GM23338 (cell line): ENCODE measurements at regions not wholly inside any gene's neighbourhood (a gene's known extent, or its start where the extent isn't known, plus 50 kb on each side); places are given as distances from the start of the nearest gene placed in this dataset.

ENCODE experiments used
- CREB1 ChIP-seq: fragments of 250-450 bp; sonication (Bioruptor Pico); IDR thresholded peaks from 2 replicates; pipeline ENCODE4 v1.5.0; 2020; ENCODE audit warnings: low read depth, mild to moderate bottlenecking, moderate library complexity
- EZH2 ChIP-seq: fragments of 200-600 bp; sonication (generic); IDR thresholded peaks from one replicate; pipeline ENCODE4 v1.8.0; 2017; ENCODE audit warnings: antibody characterized with exemption, mild to moderate bottlenecking, low read depth; ENCODE audit not compliant: unreplicated experiment
- EZH2phosphoT487 ChIP-seq: fragments of 200-600 bp; sonication (generic); IDR thresholded peaks from one replicate; pipeline ENCODE4 v1.8.1; 2018; ENCODE audit warnings: antibody characterized with exemption; ENCODE audit not compliant: unreplicated experiment
- JUNB ChIP-seq: IDR thresholded peaks from one replicate; pipeline ENCODE4 v1.6.1; 2016; ENCODE audit warnings: antibody characterized with exemption; ENCODE audit not compliant: unreplicated experiment
- NANOG ChIP-seq: IDR thresholded peaks from 2 replicates; pipeline ENCODE4 v1.6.1; 2016; ENCODE audit warnings: antibody characterized with exemption, borderline replicate concordance
- POLR2AphosphoS5 ChIP-seq: IDR thresholded peaks from 2 replicates; pipeline ENCODE4 v1.6.1; 2016; ENCODE audit warnings: antibody characterized with exemption, low read depth
- STAT1 ChIP-seq: IDR thresholded peaks from one replicate; pipeline ENCODE4 v1.6.1; 2016; ENCODE audit warnings: antibody characterized with exemption; ENCODE audit not compliant: unreplicated experiment
- ZNF114 ChIP-seq: fragments of 250-450 bp; sonication (Bioruptor Pico); IDR thresholded peaks from 2 replicates; pipeline ENCODE4 v1.5.0; 2020; ENCODE audit warnings: mild to moderate bottlenecking, moderate library complexity
- ZNF331 ChIP-seq: fragments of 250-450 bp; sonication (Bioruptor Pico); IDR thresholded peaks from 2 replicates; pipeline ENCODE4 v1.5.0; 2020; ENCODE audit warnings: low read depth, mild to moderate bottlenecking, moderate library complexity
- TF ChIP-seq, protein P1 (sequence below), 2 experiments: fragments of 200-600 bp in 1 of 2; sonication (generic) in 1 of 2; conservative IDR thresholded peaks; 2 replicates each; pipeline versions ENCODE4 v1.5.1 to v1.6.1; 2016 to 2017; ENCODE audit warnings: antibody characterized with exemption in 2 of 2, low read depth in 2 of 2, mild to moderate bottlenecking in 2 of 2, moderate library complexity in 1 of 2
- TF ChIP-seq, protein P2 (sequence below): IDR thresholded peaks from one replicate; pipeline ENCODE4 v1.6.1; 2018; ENCODE audit warnings: antibody characterized with exemption; ENCODE audit not compliant: unreplicated experiment
- TF ChIP-seq, protein P3 (sequence below): IDR thresholded peaks from 2 replicates; pipeline ENCODE4 v1.6.1; 2016; ENCODE audit warnings: antibody characterized with exemption
- TF ChIP-seq, protein P4 (sequence below): fragments of 250-450 bp; sonication (Bioruptor Pico); IDR thresholded peaks from 2 replicates; pipeline ENCODE4 v1.5.0; 2020; ENCODE audit warnings: mild to moderate bottlenecking, moderate library complexity

DNA sequence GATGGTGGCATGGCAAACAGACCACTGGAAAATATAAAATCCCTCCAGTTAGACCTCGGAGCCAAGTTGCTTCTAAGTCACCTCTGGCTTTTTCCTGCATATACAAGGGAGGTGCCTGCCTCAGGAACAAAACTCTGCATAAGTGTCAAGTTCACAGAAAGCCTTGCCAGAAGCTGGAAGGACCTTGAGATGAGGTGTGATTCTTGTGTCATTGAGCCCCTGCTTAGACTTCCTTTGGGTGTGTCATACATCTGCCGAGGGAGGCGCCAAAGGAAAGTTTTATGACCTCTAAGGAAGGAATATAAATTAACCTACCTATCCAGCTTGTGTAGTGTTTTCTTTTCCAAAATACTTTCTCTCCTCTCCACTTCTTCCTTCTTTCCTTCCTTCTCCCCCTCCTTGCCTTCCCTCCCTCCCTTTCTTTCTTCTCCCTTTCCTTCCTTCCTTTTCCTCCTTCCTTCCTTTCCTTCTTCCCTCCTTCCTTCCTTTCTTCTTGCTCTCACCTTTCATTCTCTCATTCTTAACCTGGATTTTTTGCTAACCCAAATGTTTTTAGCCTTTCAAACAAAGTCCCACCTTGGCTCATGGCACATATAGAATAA lies 75.2 kb downstream of the TRIL start:
- TF ChIP-seq, protein P1, sequence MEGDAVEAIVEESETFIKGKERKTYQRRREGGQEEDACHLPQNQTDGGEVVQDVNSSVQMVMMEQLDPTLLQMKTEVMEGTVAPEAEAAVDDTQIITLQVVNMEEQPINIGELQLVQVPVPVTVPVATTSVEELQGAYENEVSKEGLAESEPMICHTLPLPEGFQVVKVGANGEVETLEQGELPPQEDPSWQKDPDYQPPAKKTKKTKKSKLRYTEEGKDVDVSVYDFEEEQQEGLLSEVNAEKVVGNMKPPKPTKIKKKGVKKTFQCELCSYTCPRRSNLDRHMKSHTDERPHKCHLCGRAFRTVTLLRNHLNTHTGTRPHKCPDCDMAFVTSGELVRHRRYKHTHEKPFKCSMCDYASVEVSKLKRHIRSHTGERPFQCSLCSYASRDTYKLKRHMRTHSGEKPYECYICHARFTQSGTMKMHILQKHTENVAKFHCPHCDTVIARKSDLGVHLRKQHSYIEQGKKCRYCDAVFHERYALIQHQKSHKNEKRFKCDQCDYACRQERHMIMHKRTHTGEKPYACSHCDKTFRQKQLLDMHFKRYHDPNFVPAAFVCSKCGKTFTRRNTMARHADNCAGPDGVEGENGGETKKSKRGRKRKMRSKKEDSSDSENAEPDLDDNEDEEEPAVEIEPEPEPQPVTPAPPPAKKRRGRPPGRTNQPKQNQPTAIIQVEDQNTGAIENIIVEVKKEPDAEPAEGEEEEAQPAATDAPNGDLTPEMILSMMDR (conservative IDR thresholded peaks at IDR 0.05; ENCODE audit: low read depth in 2 of 2), result peak in 1 of 2 experiments; percentile 23; a peak in 2 of 4 replicates
- no peak for TF ChIP-seq POLR2AphosphoS5
- TF ChIP-seq CREB1 (CRISPR knock-in tag), result no peak
- TF ChIP-seq ZNF114 (CRISPR knock-in tag), result no peak
- no peak for TF ChIP-seq NANOG
- TF ChIP-seq EZH2, result no peak
- no peak for TF ChIP-seq STAT1
- TF ChIP-seq, protein P2, sequence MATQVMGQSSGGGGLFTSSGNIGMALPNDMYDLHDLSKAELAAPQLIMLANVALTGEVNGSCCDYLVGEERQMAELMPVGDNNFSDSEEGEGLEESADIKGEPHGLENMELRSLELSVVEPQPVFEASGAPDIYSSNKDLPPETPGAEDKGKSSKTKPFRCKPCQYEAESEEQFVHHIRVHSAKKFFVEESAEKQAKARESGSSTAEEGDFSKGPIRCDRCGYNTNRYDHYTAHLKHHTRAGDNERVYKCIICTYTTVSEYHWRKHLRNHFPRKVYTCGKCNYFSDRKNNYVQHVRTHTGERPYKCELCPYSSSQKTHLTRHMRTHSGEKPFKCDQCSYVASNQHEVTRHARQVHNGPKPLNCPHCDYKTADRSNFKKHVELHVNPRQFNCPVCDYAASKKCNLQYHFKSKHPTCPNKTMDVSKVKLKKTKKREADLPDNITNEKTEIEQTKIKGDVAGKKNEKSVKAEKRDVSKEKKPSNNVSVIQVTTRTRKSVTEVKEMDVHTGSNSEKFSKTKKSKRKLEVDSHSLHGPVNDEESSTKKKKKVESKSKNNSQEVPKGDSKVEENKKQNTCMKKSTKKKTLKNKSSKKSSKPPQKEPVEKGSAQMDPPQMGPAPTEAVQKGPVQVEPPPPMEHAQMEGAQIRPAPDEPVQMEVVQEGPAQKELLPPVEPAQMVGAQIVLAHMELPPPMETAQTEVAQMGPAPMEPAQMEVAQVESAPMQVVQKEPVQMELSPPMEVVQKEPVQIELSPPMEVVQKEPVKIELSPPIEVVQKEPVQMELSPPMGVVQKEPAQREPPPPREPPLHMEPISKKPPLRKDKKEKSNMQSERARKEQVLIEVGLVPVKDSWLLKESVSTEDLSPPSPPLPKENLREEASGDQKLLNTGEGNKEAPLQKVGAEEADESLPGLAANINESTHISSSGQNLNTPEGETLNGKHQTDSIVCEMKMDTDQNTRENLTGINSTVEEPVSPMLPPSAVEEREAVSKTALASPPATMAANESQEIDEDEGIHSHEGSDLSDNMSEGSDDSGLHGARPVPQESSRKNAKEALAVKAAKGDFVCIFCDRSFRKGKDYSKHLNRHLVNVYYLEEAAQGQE, result no peak
- TF ChIP-seq JUNB, result no peak
- TF ChIP-seq EZH2phosphoT487, result no peak
- no peak for TF ChIP-seq ZNF331 (CRISPR knock-in tag)
- TF ChIP-seq, protein P3, sequence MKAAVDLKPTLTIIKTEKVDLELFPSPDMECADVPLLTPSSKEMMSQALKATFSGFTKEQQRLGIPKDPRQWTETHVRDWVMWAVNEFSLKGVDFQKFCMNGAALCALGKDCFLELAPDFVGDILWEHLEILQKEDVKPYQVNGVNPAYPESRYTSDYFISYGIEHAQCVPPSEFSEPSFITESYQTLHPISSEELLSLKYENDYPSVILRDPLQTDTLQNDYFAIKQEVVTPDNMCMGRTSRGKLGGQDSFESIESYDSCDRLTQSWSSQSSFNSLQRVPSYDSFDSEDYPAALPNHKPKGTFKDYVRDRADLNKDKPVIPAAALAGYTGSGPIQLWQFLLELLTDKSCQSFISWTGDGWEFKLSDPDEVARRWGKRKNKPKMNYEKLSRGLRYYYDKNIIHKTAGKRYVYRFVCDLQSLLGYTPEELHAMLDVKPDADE, result no peak
- TF ChIP-seq, protein P4, sequence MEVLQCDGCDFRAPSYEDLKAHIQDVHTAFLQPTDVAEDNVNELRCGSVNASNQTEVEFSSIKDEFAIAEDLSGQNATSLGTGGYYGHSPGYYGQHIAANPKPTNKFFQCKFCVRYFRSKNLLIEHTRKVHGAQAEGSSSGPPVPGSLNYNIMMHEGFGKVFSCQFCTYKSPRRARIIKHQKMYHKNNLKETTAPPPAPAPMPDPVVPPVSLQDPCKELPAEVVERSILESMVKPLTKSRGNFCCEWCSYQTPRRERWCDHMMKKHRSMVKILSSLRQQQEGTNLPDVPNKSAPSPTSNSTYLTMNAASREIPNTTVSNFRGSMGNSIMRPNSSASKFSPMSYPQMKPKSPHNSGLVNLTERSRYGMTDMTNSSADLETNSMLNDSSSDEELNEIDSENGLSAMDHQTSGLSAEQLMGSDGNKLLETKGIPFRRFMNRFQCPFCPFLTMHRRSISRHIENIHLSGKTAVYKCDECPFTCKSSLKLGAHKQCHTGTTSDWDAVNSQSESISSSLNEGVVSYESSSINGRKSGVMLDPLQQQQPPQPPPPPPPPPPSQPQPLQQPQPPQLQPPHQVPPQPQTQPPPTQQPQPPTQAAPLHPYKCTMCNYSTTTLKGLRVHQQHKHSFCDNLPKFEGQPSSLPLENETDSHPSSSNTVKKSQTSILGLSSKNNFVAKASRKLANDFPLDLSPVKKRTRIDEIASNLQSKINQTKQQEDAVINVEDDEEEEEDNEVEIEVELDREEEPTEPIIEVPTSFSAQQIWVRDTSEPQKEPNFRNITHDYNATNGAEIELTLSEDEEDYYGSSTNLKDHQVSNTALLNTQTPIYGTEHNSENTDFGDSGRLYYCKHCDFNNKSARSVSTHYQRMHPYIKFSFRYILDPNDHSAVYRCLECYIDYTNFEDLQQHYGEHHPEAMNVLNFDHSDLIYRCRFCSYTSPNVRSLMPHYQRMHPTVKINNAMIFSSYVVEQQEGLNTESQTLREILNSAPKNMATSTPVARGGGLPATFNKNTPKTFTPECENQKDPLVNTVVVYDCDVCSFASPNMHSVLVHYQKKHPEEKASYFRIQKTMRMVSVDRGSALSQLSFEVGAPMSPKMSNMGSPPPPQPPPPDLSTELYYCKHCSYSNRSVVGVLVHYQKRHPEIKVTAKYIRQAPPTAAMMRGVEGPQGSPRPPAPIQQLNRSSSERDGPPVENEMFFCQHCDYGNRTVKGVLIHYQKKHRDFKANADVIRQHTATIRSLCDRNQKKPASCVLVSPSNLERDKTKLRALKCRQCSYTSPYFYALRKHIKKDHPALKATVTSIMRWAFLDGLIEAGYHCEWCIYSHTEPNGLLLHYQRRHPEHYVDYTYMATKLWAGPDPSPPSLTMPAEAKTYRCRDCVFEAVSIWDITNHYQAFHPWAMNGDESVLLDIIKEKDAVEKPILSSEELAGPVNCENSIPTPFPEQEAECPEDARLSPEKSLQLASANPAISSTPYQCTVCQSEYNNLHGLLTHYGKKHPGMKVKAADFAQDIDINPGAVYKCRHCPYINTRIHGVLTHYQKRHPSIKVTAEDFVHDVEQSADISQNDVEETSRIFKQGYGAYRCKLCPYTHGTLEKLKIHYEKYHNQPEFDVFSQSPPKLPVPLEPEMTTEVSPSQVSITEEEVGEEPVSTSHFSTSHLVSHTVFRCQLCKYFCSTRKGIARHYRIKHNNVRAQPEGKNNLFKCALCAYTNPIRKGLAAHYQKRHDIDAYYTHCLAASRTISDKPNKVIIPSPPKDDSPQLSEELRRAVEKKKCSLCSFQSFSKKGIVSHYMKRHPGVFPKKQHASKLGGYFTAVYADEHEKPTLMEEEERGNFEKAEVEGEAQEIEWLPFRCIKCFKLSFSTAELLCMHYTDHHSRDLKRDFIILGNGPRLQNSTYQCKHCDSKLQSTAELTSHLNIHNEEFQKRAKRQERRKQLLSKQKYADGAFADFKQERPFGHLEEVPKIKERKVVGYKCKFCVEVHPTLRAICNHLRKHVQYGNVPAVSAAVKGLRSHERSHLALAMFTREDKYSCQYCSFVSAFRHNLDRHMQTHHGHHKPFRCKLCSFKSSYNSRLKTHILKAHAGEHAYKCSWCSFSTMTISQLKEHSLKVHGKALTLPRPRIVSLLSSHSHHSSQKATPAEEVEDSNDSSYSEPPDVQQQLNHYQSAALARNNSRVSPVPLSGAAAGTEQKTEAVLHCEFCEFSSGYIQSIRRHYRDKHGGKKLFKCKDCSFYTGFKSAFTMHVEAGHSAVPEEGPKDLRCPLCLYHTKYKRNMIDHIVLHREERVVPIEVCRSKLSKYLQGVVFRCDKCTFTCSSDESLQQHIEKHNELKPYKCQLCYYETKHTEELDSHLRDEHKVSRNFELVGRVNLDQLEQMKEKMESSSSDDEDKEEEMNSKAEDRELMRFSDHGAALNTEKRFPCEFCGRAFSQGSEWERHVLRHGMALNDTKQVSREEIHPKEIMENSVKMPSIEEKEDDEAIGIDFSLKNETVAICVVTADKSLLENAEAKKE, result no peak
